CD4-positive, alpha-beta T cell (primary cell): ENCODE measurements at regions not wholly inside any gene's neighbourhood (a gene's known extent, or its start where the extent isn't known, plus 50 kb on each side); places are given as distances from the start of the nearest gene placed in this dataset.
A peak's percentile ranks its signal among the peaks of the same experiment; 100 is the strongest.

Experiments used
- ATAC-seq: fragments of 200-7000 bp; cut with Tn5 transposase; one replicate; pipeline ENCODE4 v1.10.0; 2022; ENCODE audit warnings: mild to moderate bottlenecking; ENCODE audit not compliant: poor library complexity
- CTCF ChIA-PET: fragments of 350-600 bp; sonication (Branson Sonifier 250); formaldehyde crosslinking; loops from one replicate; lab custom pipeline; 2021; ENCODE audit warnings: antibody characterized with exemption, inconsistent platforms; lab: Charles Lee
- POLR2A ChIA-PET: fragments of 350-600 bp; sonication (Branson Sonifier 250); formaldehyde crosslinking; loops from one replicate; lab custom pipeline; 2021; ENCODE audit warnings: antibody characterized with exemption, inconsistent platforms; lab: Charles Lee
- DNase-seq, 14 experiments: peaks; one replicate each; pipeline ENCODE4 v3.0.0-alpha.2; 2013 to 2020; ENCODE audit warnings: mixed read lengths in 2 of 14
- H3K27ac ChIP-seq, 2 donors: one replicate each; pipeline versions ENCODE4 v1.5.1 to v1.7.0; 2013; ENCODE audit warnings: low read length in 2 of 2, low read depth in 1 of 2, mild to moderate bottlenecking in 1 of 2
- H3K27me3 ChIP-seq, 2 experiments: 1 replicate in 1 of 2; 2 replicates in 1 of 2; pipeline versions ENCODE4 v1.6.1 to v1.7.0; 2013; ENCODE audit warnings: low read length in 2 of 2, control low read depth in 1 of 2, mild to moderate bottlenecking in 1 of 2, moderate library complexity in 1 of 2; ENCODE audit not compliant: insufficient read depth in 2 of 2, control insufficient read depth in 1 of 2
- H3K36me3 ChIP-seq: one replicate; pipeline ENCODE4 v1.6.1; 2013; ENCODE audit warnings: low read length, control low read depth; ENCODE audit not compliant: insufficient read depth
- H3K4me1 ChIP-seq: one replicate; pipeline ENCODE4 v1.6.1; 2013; ENCODE audit warnings: low read length, control low read depth; ENCODE audit not compliant: insufficient read depth
- H3K4me3 ChIP-seq: one replicate; pipeline ENCODE4 v1.5.1; 2013; ENCODE audit warnings: mild to moderate bottlenecking, low read length, moderate library complexity
- H3K9me3 ChIP-seq, 2 experiments: 1 replicate in 1 of 2; 2 replicates in 1 of 2; pipeline versions ENCODE4 v1.6.1 to v1.7.0; 2013; ENCODE audit warnings: low read length in 2 of 2, mild to moderate bottlenecking in 2 of 2, control low read depth in 1 of 2, moderate library complexity in 1 of 2; ENCODE audit not compliant: control insufficient read depth in 1 of 2, insufficient read depth in 1 of 2
- H3K27ac Mint-ChIP-seq: one replicate; pipeline ENCODE4 v1.8.0; 2020; ENCODE audit warnings: mixed read lengths
- H3K27me3 Mint-ChIP-seq: one replicate; pipeline ENCODE4 v1.8.0; 2021; ENCODE audit warnings: mixed read lengths
- H3K36me3 Mint-ChIP-seq: one replicate; pipeline ENCODE4 v1.8.0; 2021; ENCODE audit warnings: low read depth, mixed read lengths
- H3K4me1 Mint-ChIP-seq: one replicate; pipeline ENCODE4 v1.8.0; 2021; ENCODE audit warnings: low read depth, mixed read lengths
- H3K4me3 Mint-ChIP-seq: one replicate; pipeline ENCODE4 v1.8.0; 2020; ENCODE audit warnings: mild to moderate bottlenecking, mixed read lengths
- H3K9me3 Mint-ChIP-seq: one replicate; pipeline ENCODE4 v1.8.0; 2020; ENCODE audit warnings: mixed read lengths
- intact Hi-C, 2 experiments: fragments of 100-400 bp; cut with DNase I in 1 of 2; cut with micrococcal nuclease in 1 of 2; formaldehyde crosslinking; loops; one replicate each; pipeline versions ENCODE4 v1.15.1 to v1.9.0; 2023 to 2025; cut with DNase I, micrococcal nuclease
- TF ChIP-seq, protein P1 (sequence below): fragments of 200-600 bp; IDR thresholded peaks from one replicate; pipeline ENCODE4 v1.8.0; 2022; ENCODE audit warnings: antibody characterized with exemption, mild to moderate bottlenecking

DNA sequence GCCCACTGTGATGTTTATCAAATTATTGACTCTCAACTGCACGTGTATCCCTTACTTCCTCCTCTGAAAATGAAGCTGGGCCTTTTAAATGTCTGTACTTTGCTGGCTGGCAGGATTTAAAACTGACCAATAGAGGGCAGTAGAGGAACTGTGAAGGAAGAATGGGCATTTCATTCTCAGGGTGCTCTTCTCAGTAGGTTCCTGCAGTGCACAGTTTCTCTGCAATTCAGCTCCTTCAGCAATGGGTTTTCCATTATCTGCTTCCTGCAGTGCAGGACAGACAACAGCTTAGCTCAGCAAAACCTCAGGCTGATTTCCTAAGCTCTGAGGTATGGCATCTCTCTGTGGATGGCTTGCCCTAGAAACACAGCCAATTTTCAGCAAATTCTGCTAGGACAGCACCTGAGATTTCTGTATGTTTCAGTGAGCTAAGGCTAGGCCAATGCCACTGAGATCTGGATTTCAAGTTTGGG lies 298.4 kb upstream of the PRDM9 start:
- no peak overlapping the region for H3K4me3 Mint-ChIP-seq
- ATAC-seq: no peak
- H3K36me3 ChIP-seq: no peaks in the 10 kb centered on the region
- no peaks in the 10 kb centered on the region for H3K27me3 Mint-ChIP-seq
- ChIA-PET CTCF (no interaction called here), POLR2A (no interaction called here)
- no peak overlapping the region for H3K4me3 ChIP-seq
- H3K27ac ChIP-seq: no peak overlapping the region
- H3K36me3 Mint-ChIP-seq: no peaks in the 10 kb centered on the region
- no peaks in the 10 kb centered on the region for H3K4me1 ChIP-seq
- H3K9me3 Mint-ChIP-seq: peaks cover 3% of the 10 kb centered on the region
- TF ChIP-seq, protein P1, sequence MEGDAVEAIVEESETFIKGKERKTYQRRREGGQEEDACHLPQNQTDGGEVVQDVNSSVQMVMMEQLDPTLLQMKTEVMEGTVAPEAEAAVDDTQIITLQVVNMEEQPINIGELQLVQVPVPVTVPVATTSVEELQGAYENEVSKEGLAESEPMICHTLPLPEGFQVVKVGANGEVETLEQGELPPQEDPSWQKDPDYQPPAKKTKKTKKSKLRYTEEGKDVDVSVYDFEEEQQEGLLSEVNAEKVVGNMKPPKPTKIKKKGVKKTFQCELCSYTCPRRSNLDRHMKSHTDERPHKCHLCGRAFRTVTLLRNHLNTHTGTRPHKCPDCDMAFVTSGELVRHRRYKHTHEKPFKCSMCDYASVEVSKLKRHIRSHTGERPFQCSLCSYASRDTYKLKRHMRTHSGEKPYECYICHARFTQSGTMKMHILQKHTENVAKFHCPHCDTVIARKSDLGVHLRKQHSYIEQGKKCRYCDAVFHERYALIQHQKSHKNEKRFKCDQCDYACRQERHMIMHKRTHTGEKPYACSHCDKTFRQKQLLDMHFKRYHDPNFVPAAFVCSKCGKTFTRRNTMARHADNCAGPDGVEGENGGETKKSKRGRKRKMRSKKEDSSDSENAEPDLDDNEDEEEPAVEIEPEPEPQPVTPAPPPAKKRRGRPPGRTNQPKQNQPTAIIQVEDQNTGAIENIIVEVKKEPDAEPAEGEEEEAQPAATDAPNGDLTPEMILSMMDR: no peak
- no peaks in the 10 kb centered on the region for H3K4me1 Mint-ChIP-seq
- H3K27me3 ChIP-seq: no peaks in the 10 kb centered on the region
- DNase-seq: peak in 2 of 14 experiments; percentile 2 to 5
- intact Hi-C loops: no loop called here
- no peak overlapping the region for H3K27ac Mint-ChIP-seq
- peaks cover 0 to 13% of the 10 kb centered on the region in 2 experiments for H3K9me3 ChIP-seq

- ATAC-seq (no peak), DNase-seq (no peak)
- TF ChIP-seq, protein P1: no peak
- H3K27me3 ChIP-seq: no peaks in the 10 kb centered on the region
- Mint-ChIP-seq H3K9me3 (peaks cover 2% of the 10 kb centered on the region), H3K27ac (no peak overlapping the region), H3K4me1 (no peaks in the 10 kb centered on the region), H3K4me3 (no peak overlapping the region), H3K27me3 (no peaks in the 10 kb centered on the region), H3K36me3 (no peaks in the 10 kb centered on the region)
- no peaks in the 10 kb centered on the region for H3K4me1 ChIP-seq
- no peak overlapping the region for H3K27ac ChIP-seq
- peaks cover 0 to 6% of the 10 kb centered on the region in 2 experiments for H3K9me3 ChIP-seq
- ChIA-PET POLR2A (no interaction called here), CTCF (no interaction called here)
- intact Hi-C loops: no loop called here
- no peak overlapping the region for H3K4me3 ChIP-seq
- no peaks in the 10 kb centered on the region for H3K36me3 ChIP-seq
Measured at GRCh38 chr5:23204111-23204510, 303.3 kb upstream of the PRDM9 start.

DNA sequence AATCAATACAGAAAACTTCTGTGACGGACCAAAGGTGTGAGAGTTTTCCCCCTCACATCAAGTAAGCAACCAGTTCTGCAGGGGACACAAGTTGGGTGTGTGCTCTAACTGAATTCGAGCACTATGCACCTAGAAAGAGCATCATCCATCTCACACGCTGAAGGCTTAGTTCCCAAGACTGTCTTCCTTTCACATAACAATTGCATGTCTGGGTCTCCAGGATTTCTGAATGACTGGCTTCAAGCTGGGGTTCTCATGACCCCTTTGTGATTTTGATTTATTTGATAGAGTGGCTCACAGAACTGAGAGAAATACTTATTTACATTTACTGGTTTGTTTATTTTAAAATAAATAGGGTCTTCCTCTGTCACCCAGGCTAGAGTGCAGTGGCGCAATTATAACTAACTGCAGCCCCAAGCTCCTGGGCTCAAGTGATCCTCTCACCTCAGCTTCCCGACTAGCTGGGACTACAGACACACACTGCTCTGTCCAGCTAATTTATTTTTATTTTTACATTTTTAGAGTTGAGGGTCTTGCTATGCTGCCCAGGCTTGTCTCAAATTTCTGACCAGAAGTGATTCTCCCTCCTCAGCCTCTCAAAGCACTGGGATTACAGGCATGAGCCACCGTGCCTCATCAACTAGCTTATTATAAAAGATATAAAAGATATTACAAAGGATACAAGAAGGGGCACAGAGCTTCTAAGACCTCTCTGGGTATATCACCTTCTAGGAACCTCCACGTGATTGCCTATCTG lies 316.7 kb upstream of the CDH12 start:
- H3K4me3 ChIP-seq: no peak overlapping the region
- H3K27me3 Mint-ChIP-seq: no peaks in the 10 kb centered on the region
- intact Hi-C loops: no loop called here
- no peaks in the 10 kb centered on the region for H3K36me3 Mint-ChIP-seq
- TF ChIP-seq, protein P1: no peak
- H3K9me3 ChIP-seq: peaks cover 0 to 7% of the 10 kb centered on the region in 2 experiments
- no peaks in the 10 kb centered on the region for H3K4me1 Mint-ChIP-seq
- no peaks in the 10 kb centered on the region for H3K4me1 ChIP-seq
- ATAC-seq (no peak), DNase-seq (no peak)
- ChIA-PET POLR2A (no interaction called here), CTCF (no interaction called here)
- peaks cover 3% of the 10 kb centered on the region for H3K9me3 Mint-ChIP-seq
- no peak overlapping the region for H3K27ac ChIP-seq
- H3K27ac Mint-ChIP-seq: no peak overlapping the region
- no peaks in the 10 kb centered on the region for H3K36me3 ChIP-seq
- no peaks in the 10 kb centered on the region for H3K27me3 ChIP-seq
- no peak overlapping the region for H3K4me3 Mint-ChIP-seq
